ENCODE measurements at regions not wholly inside any gene's neighbourhood (a gene's known extent, or its start where the extent isn't known, plus 50 kb on each side); places are given as distances from the start of the nearest gene placed in this dataset.

- TF ChIP-seq REST (IDR thresholded peaks at IDR 0.05; ENCODE audit: borderline replicate concordance) (no peak), CTCF (IDR thresholded peaks at IDR 0.05; ENCODE audit: poor library complexity, severe bottlenecking) (no peak), SMC3 (conservative IDR thresholded peaks at IDR 0.05; ENCODE audit: poor library complexity) (no peak), POLR2AphosphoS5 (IDR thresholded peaks at IDR 0.05) (no peak), EZH2 (IDR thresholded peaks at IDR 0.05; ENCODE audit: borderline replicate concordance, insufficient read depth, low read length, poor library complexity, severe bottlenecking) (no peak), MXI1 (conservative IDR thresholded peaks at IDR 0.05; ENCODE audit: poor library complexity, severe bottlenecking) (no peak), TAF1 (IDR thresholded peaks at IDR 0.05; ENCODE audit: low read depth) (no peak)
These were observed 773.9 kb upstream of the FAM98A start for GRCh38 chr2:34372967-34373366.
